MM.1S (cell line): ENCODE measurements at regions not wholly inside any gene's neighbourhood (a gene's known extent, or its start where the extent isn't known, plus 50 kb on each side); places are given as distances from the start of the nearest gene placed in this dataset.

ENCODE experiments used
- CTCF ChIP-seq: fragments of 300-600 bp; sonication (generic); IDR thresholded peaks from 2 replicates; pipeline ENCODE4 v1.5.1; 2016; ENCODE audit warnings: antibody characterized with exemption, low read length, mixed read lengths
- EZH2 ChIP-seq: fragments of 300-600 bp; sonication (generic); optimal IDR thresholded peaks from 2 replicates; pipeline ENCODE3; 2017; ENCODE audit warnings: low read depth, mild to moderate bottlenecking, antibody characterized with exemption, low read length, mixed read lengths

- TF ChIP-seq CTCF (no peak), EZH2 (no peak)
These were observed 193.1 kb downstream of the HSD17B3 start for GRCh38 chr9:96108691-96109380.
